OCI-LY7 (cell line): ENCODE measurements at regions not wholly inside any gene's neighbourhood (a gene's known extent, or its start where the extent isn't known, plus 50 kb on each side); places are given as distances from the start of the nearest gene placed in this dataset.

ENCODE experiments used
- BruUV-seq: library from RNA; stranded (reverse); fragments of 400-500 nt; replicated peaks from 2 replicates; lab custom pipeline; 2021; lab: Mats Ljungman, UMichigan
- CTCF ChIA-PET: fragments of 300-600 bp; sonication (Branson Sonifier 250); formaldehyde crosslinking; loops from one replicate; lab custom pipeline; 2022; ENCODE audit warnings: antibody characterized with exemption; ENCODE audit not compliant: unreplicated experiment; lab: Charles Lee
- POLR2A ChIA-PET: fragments of 300-600 bp; sonication (Branson Sonifier 250); formaldehyde crosslinking; loops from one replicate; lab custom pipeline; 2022; ENCODE audit warnings: antibody characterized with exemption; lab: Charles Lee
- DNase-seq: peaks from one replicate; pipeline ENCODE4 v3.0.0-alpha.2; 2015; ENCODE audit warnings: low spot score
- H2AFZ ChIP-seq: fragments of 200-600 bp; sonication (generic), shearing (Covaris generic); 2 replicates; pipeline ENCODE4 v1.6.1; 2014; ENCODE audit warnings: mild to moderate bottlenecking, antibody characterized with exemption, low read length, moderate library complexity
- H3K27ac ChIP-seq: fragments of 200-600 bp; sonication (generic); 2 replicates; pipeline ENCODE4 v1.5.1; 2014; ENCODE audit warnings: mixed run types, low read depth, mild to moderate bottlenecking, moderate library complexity, low read length, inconsistent platforms; ENCODE audit not compliant: poor library complexity, severe bottlenecking
- H3K36me3 ChIP-seq: fragments of 200-600 bp; sonication (generic); 2 replicates; pipeline ENCODE4 v1.6.1; 2014; ENCODE audit warnings: mild to moderate bottlenecking, antibody characterized with exemption, low read length, moderate library complexity, mixed read lengths; ENCODE audit not compliant: insufficient read depth
- H3K4me1 ChIP-seq: fragments of 200-600 bp; sonication (generic); 2 replicates; pipeline ENCODE4 v1.5.1; 2014; ENCODE audit warnings: mild to moderate bottlenecking, low read length; ENCODE audit not compliant: insufficient read depth, poor library complexity, severe bottlenecking
- H3K4me2 ChIP-seq: fragments of 200-600 bp; sonication (generic); 2 replicates; pipeline ENCODE4 v1.6.1; 2014; ENCODE audit warnings: mild to moderate bottlenecking, low read length
- H3K4me3 ChIP-seq: fragments of 200-600 bp; sonication (generic); 2 replicates; pipeline ENCODE4 v1.5.1; 2014; ENCODE audit warnings: mild to moderate bottlenecking, low read depth, low read length; ENCODE audit not compliant: poor library complexity, severe bottlenecking
- H3K79me2 ChIP-seq: fragments of 200-600 bp; sonication (generic); 2 replicates; pipeline ENCODE4 v1.6.1; 2016; ENCODE audit warnings: low read depth, mild to moderate bottlenecking, low read length, moderate library complexity, mixed read lengths; ENCODE audit not compliant: insufficient read depth
- H3K9me2 ChIP-seq: fragments of 200-600 bp; sonication (generic); 2 replicates; pipeline ENCODE4 v1.6.1; 2016; ENCODE audit warnings: mild to moderate bottlenecking, low read length, mixed read lengths; ENCODE audit not compliant: insufficient read depth
- H3K9me3 ChIP-seq: fragments of 200-600 bp; sonication (generic); 2 replicates; pipeline ENCODE4 v1.6.1; 2014; ENCODE audit warnings: mild to moderate bottlenecking, mixed run types, low read length, mixed read lengths
- H4K20me1 ChIP-seq: fragments of 200-600 bp; sonication (generic); 2 replicates; pipeline ENCODE4 v1.6.1; 2014; ENCODE audit warnings: mild to moderate bottlenecking, antibody characterized with exemption, low read length, moderate library complexity, mixed read lengths; ENCODE audit not compliant: insufficient read depth
- EZH2phosphoT487 ChIP-seq: fragments of 200-600 bp; sonication (generic); IDR thresholded peaks from 2 replicates; pipeline ENCODE4 v1.6.1; 2018; ENCODE audit warnings: low read depth, borderline replicate concordance, mild to moderate bottlenecking, mixed run types, antibody characterized with exemption, low read length, moderate library complexity, mixed read lengths
- intact Hi-C: fragments of 100-400 bp; cut with micrococcal nuclease; formaldehyde crosslinking; loops from one replicate; pipeline ENCODE4 v1.10.0; 2022; ENCODE audit not compliant: unreplicated experiment
- TF ChIP-seq, protein P1 (sequence below): fragments of 200-600 bp; sonication (generic); conservative IDR thresholded peaks from 2 replicates; pipeline ENCODE4 v1.5.1; 2014; ENCODE audit warnings: mild to moderate bottlenecking, antibody characterized with exemption, low read length, moderate library complexity, mixed read lengths

DNA sequence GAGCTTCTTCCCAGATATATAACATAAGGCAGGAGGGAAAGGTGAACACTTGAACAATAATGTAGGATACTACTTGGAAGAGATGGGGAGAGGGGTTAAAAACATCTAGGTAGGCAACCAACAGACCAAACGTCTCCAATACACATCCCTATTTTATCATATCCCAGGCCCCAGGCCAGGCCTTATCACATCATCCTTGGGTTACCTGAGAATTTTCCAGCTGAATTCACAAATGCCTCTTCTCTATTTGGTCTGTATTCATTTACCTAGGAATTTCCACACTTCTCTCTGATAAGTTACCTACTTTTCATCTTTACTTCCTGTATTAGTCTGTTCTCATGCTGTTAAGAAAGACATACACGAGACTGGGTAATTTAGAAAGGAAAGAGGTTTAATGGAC, 141.9 kb upstream of the C1orf21 start:
- intact Hi-C loops: no loop called here
- no peak overlapping the region for H2AFZ ChIP-seq
- CTCF ChIA-PET: interaction anchor here (0.5 kb wide), 1 partner anchor 27 kb away, joined by 3 read pairs; no protein-coding TSS in a partner anchor

DNA sequence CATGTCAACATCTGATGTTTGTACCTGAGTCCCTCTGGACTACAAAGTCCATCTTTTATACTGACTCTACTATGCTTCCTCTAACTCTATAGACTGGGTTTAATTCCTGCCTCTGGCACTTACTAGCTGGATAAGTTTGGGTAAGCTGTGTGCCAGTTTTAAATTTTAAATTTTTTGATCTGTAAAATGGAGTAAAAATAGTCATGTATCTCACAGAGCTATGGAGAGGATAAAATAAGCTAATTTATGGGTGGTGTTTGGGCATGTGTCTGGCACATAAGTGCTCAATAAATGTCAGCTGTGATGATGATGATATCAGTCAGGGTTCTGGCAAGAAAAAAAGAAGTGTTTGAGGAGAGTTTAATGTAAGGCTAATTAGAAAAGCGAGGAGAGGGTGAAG, 139.2 kb upstream of the C1orf21 start:
- H3K4me3 ChIP-seq: no peak overlapping the region
- no TSS peak for BruUV-seq
- H3K9me3 ChIP-seq: no peaks in the 10 kb centered on the region
- intact Hi-C loops: no loop called here
- no peaks in the 10 kb centered on the region for H3K9me2 ChIP-seq
- no peaks in the 10 kb centered on the region for H3K36me3 ChIP-seq
- no peak overlapping the region for H3K4me2 ChIP-seq
- CTCF ChIA-PET: no interaction called here
- H2AFZ ChIP-seq: no peak overlapping the region
- POLR2A ChIA-PET: interaction anchor here (1.0 kb wide), 1 partner anchor 107 kb away, joined by 4 read pairs; no protein-coding TSS in a partner anchor
- H3K79me2 ChIP-seq: no peaks in the 10 kb centered on the region
- H3K4me1 ChIP-seq: no peaks in the 10 kb centered on the region
- TF ChIP-seq, protein P1, sequence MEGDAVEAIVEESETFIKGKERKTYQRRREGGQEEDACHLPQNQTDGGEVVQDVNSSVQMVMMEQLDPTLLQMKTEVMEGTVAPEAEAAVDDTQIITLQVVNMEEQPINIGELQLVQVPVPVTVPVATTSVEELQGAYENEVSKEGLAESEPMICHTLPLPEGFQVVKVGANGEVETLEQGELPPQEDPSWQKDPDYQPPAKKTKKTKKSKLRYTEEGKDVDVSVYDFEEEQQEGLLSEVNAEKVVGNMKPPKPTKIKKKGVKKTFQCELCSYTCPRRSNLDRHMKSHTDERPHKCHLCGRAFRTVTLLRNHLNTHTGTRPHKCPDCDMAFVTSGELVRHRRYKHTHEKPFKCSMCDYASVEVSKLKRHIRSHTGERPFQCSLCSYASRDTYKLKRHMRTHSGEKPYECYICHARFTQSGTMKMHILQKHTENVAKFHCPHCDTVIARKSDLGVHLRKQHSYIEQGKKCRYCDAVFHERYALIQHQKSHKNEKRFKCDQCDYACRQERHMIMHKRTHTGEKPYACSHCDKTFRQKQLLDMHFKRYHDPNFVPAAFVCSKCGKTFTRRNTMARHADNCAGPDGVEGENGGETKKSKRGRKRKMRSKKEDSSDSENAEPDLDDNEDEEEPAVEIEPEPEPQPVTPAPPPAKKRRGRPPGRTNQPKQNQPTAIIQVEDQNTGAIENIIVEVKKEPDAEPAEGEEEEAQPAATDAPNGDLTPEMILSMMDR: no peak
- TF ChIP-seq EZH2phosphoT487: no peak
- no peak overlapping the region for H3K27ac ChIP-seq
- DNase-seq: no peak
- no peaks in the 10 kb centered on the region for H4K20me1 ChIP-seq

More for the DNA sequence above, 141.9 kb upstream of the C1orf21 start:
- H3K36me3 ChIP-seq: no peaks in the 10 kb centered on the region
- no peaks in the 10 kb centered on the region for H3K9me3 ChIP-seq
- H3K4me2 ChIP-seq: no peak overlapping the region
- H3K4me1 ChIP-seq: no peaks in the 10 kb centered on the region
- H4K20me1 ChIP-seq: no peaks in the 10 kb centered on the region
- no peaks in the 10 kb centered on the region for H3K9me2 ChIP-seq
- no peak overlapping the region for H3K27ac ChIP-seq
- no peak overlapping the region for H3K4me3 ChIP-seq
- TF ChIP-seq, protein P1: no peak
- no peak for TF ChIP-seq EZH2phosphoT487
- DNase-seq: no peak
- POLR2A ChIA-PET: no interaction called here
- BruUV-seq: no TSS peak
- no peaks in the 10 kb centered on the region for H3K79me2 ChIP-seq

DNA sequence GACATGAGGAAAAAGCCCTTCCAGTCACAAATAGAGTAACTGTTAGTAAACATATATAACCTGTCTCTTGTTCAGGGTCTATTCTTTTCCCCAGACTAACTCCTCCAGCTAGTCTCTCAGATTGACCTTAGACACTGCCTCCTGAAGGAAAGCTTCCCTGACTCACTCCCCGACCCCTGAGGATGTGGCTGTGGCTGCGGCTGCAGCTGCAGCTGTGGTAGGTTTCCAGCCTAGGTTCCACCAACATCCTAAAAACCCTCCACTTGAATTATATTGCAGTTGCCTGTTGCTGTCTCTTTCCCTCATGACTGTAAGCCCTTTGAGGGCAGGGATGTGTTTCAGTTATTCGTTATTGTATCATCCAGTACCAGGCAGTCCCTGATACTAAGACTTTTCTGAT, 132.9 kb upstream of the C1orf21 start:
- intact Hi-C loops: no loop called here
- no peak overlapping the region for H3K4me3 ChIP-seq
- TF ChIP-seq, protein P1: no peak
- POLR2A ChIA-PET: no interaction called here
- no peak overlapping the region for H2AFZ ChIP-seq
- H3K4me1 ChIP-seq: no peaks in the 10 kb centered on the region
- DNase-seq: no peak
- no peak overlapping the region for H3K4me2 ChIP-seq
- H3K9me3 ChIP-seq: no peaks in the 10 kb centered on the region
- no peaks in the 10 kb centered on the region for H3K79me2 ChIP-seq
- H3K9me2 ChIP-seq: no peaks in the 10 kb centered on the region
- BruUV-seq: no TSS peak
- H3K36me3 ChIP-seq: no peaks in the 10 kb centered on the region
- no peaks in the 10 kb centered on the region for H4K20me1 ChIP-seq
- CTCF ChIA-PET: no interaction called here
- no peak overlapping the region for H3K27ac ChIP-seq
